NCI-H1694 (cell line): ENCODE measurements at regions not wholly inside any gene's neighbourhood (a gene's known extent, or its start where the extent isn't known, plus 50 kb on each side); places are given as distances from the start of the nearest gene placed in this dataset.

ENCODE experiments used
- DNase-seq: peaks from one replicate; lab custom pipeline; 2025; lab: John Stamatoyannopoulos, UW

DNA sequence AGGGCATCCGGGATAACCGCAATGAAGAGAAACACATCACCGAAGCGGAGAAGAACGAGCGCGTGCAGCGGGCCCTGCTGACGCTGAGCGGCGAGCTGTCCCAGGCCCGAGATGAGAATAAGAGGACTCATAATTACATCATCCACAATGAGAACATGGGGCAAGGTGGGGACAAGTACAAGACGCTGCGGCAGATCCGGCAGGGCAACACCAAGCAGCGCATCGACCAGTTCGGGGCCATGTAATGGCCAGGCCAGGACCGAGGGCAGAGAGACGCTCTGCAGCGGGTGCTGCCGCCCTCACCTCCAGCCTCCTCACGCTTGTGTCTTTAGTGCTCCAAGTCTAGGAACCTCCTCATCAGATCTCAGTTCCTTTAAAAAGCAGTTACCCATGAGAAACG, 863.7 kb upstream of the ALCAM start:
- DNase-seq = no peak

DNA sequence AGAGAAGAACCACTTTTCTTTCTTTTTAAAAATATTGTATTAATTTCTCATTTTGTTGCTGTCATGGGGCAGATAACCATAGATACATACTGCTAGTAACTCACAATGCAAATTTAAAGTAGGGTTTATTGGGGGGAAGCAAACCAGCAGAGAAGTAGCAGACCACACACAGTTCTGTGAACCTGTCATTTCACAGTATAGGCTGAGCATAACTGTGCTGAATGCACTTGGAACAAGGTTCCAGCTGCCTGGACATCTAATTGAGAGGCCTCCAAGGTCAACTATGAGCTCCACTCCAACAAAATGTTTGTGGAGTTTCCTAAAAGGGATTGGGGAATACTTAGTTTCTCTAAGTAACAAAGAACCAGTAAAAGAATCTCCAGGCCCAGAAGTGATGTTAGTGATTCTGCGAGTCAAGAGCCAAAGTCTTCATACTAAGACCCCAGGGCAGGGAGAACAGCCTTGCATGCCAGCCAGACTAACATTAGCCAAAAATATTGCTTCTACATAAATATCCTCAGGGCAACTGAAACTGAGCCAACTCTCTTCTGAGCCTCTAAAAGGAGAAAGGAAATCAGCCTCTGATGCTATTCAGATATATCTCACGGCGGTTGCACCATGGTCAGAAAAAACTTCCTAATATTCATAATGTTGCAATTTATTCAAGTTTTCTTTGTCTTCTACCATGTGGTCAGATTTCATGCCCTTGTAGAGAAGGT, 856.4 kb upstream of the ALCAM start:
- DNase-seq = no peak

DNA sequence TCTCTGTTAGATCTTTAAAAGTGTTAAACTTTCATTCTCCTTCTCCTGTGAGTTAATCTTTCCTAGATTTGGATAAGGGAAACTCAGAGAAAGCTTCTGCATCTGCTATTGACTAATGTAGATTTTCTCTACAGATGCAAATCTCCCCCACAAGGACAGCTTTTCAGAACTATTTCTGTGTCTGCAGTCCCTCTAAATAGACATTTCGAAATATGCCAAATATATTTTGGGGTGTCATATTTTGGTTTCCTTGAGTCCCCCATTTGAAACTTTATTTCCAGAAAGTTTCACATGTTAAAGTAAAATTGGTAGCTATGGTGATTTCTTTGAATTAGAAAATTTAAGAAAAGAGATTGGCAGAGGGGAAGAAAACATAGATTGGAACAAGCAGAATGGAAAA, 852.3 kb upstream of the ALCAM start:
- DNase-seq = no peak

DNA sequence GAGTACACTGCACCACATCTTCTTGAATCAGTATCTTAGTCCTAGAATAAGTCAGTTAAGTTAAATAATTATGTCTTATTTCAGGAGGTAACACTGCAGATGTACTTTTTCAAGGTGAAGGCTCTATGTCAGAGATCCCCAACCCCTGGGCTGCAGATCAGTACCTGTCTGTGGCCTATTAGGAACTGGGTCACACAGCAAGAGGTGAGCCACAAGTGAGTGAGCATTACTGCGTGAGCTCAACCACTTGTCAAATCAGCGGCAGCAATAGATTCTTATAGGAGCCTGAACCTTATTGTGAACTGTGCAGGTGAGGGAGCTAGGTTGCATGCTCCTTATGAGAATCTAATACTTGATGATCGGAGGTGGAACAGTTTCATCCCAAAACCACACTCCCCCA, 851.9 kb upstream of the ALCAM start:
- no peak for DNase-seq

DNA sequence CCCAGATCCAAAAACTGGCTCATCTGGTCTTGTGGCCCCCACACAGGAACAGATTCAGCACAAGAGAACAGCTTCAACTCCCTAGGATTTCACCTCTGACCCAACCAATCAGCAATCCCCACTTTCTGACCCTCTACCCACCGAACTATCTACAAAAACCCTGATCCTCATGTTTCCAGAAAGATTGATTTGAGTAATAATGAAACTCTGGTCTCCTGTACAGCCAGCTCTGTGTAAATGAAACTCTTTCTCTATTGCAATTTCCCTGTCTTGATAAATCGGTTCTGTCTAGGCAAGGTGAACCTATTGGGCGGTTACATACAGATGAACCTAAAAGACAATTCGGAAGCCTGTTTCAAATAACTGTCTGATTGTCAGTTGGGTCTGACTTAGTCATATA, 847.6 kb upstream of the ALCAM start:
- DNase-seq = no peak

DNA sequence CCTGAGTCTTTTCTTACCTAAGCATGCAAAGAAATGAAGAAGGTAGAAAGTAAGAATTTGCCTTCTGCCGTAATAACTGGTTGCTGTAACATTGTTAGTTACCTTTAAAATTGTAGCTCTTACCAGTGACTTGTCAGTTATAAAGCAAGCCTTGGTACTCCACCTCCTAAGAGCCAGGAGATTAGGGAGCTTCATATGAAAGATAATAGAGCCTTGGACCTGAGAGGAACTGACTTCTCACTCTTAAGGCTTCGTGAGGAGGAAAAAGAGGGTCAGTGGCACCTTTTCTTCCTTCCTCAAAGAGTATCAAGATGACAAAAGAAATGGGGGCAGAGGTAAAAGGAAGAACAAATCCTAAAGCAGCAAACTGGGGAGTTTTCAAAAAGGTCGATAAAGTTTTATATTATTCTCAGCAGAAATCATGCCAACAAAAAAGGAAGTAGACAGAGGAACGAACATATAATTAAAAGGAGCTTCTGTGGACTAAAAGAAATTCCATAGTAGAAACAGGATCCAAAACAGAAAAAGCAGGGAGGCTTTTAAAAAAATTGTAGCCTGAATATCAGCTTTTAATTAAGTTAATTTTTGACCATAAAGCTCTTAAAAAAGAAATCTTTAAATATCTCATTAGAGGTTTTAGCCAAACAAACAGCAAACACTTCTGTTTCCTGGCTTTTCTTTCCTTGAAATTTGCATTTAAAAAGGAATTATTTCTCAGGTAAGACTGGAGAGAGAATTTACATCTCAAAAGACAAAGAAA, 847.1 kb upstream of the ALCAM start:
- DNase-seq = no peak

DNA sequence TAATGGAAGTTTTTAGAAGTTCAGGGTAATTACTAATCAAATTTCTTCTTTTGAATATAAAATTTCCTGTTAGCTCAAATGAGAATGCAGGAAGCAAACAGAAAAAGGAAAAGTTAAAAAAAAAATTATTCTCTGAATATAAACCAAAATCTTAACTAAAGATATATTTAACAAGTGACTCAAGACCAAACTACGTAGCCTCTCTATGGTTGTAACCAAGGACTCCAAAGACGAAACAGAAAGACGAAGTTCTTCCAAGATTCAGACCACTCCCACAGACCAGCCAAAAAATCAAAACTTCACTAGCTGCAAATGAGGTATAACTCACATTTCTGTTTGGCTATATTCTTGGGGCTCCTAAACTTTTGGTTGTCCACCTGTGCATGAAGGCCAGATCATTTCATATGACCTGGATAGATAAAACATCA, 846.5 kb upstream of the ALCAM start:
- no peak for DNase-seq

DNA sequence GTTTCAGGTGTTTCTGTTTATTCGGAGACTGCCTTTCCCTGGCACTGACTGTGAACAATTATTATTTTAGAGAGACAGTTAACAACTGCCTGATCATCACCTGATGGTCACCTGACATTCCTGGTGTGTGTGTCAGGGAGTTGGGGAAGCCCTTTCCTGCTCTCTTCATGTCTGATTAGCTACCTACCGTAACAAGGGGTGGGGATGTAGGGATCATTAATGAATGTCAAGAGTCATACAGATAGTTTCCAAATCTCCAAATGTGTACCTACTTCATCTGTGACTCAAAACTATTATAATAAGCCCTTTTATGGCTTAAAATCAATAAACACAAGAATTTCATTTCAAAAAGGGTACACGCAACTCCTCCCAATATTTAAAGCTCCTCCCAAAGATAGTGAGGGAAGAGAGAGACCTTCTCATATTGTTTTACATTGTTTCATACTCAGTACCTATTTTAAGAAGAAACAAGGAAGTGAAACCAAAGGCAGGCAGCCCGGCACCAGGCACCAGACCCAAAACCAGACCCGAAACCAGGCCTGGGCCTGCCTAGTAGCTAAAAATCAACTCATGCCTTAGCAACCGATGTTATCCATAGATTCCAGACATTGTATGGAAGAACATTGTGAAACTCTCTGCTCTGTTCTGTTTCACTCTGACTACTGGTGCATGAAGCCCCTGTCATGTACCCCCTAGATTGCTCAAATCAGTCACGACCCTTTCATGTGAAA, 844.9 kb upstream of the ALCAM start:
- DNase-seq = no peak

DNA sequence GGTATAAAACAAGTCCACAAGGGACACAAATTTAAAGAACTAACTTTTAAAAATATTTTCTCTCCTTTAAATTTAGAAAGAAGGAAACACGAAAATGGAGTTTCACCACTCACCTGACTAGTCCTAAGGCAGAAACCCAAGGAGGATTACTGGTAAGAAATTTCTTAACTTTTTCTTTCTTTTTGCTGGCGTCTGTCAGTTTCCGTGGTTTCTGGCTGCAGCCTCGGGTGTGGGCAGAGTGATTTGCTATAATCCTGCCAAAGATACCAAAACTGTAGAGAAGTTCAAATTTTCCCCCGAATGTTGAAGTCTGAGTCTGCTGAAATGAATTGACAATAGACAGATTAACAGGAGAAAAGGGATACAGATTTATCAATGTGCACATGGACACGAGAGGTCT, 843.6 kb upstream of the ALCAM start:
- no peak for DNase-seq

DNA sequence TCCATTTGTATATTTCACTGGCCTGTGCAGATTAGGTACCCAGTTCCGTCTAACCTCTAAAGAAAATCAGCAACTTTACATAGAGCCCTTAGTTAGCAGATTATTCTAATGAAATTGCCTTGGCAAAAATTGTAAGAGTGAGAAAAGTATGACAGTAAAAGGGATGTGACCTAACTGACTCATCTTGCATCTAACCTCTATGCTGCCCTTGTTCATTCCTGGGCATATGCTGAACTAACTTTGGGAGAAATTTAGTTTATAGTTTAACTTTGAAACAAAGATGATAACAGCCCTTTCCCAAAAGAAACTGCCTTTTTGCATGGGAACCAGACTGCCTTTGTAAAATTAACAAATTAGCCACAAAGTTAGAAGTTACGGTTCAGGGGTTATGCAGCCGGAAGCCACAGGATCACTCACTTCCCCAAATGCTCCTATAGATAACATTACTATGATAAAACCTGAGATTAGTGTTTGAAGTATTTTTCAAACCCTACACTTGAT, 839.8 kb upstream of the ALCAM start:
- no peak for DNase-seq

DNA sequence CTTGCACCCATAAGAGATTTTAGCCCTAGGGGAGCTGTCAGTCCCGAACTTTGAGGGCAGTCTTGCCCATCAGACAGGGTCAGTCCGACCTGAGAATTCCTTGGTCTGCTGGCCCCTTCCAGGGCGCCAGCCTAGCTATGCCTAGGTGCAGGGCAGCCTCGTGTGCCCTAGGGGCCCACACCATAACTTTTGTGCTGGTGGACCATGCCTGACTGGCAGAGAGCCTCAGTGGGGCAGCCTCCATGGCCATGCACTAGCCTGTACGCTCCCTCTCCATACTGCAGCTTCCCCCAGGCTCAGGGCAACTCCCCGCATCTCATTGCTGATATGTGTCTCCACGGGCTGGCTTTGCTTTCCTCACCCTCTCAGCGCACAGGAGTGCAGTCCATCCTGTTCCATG, 835.8 kb upstream of the ALCAM start:
- no peak for DNase-seq

DNA sequence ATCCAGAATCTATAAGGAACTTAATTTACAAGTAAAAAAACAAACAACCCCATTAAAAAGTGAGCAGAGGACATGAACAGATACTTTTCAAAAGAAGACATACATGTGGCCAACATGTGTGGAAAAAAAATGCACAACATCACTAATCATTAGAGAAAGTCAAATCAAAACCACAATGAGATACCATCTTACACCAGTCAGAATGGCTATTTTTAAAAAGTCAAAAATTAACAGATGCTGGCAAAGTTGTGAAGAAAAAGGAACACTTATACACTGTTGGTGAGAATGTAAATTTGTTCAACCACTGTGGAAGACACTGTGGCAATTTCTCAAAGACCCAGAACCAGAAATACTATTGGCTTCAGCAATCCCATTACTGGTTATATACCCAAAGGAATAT, 830.0 kb upstream of the ALCAM start:
- DNase-seq = no peak

DNA sequence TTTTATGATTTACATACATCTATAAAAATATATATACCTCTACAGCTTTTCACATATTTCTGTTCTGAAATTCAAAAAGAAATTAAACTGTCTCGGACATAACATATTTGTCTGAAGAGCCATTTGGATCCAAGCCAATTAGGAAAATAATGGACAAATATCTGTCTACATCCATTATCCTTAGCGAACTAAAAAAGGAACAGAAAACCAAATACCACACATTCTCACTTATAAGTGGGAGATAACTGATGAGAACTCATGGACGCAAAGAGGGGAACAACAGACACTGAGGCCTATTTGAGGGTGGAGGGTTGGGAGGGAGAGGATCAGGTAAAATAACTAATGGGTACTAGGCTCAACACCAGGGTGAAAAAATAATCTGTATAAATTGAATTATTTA, 829.4 kb upstream of the ALCAM start:
- DNase-seq = no peak

DNA sequence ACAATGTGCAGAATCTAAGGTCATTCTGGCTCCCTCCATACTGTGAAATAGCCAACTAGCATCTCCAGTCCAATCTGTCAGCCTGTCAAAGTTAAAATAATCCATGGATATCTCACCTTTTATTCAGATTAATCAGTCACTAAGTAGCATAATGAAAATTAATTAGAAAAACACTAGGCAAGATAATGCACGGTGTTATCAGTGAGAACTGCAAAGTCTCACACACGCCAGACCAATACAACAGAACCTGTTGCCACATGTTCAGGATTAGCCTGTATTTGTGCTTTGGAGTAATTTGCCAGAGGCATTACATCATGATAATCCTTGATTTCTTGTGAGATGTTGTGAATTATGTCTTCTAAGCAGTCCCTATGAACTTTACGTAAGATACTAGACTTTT, 820.4 kb upstream of the ALCAM start:
- DNase-seq = no peak

DNA sequence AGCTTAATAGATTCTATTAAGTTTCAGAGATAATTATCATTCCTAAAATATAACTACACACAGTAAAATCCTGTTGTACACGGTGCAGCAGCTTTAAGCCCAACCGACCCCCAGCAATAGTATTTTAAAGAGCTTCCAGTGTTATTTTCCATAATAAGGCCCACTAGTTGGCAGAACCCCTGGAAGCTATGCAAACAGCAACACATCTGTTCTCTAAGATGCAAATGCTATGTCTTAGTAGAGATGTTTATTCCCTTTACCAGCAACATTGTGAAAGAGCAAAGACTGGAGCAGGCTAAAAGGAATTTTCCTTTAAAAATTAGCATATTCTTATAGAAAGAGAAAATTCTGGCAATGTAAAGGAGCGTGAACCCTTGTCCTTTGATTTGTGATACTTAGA, 819.7 kb upstream of the ALCAM start:
- DNase-seq = no peak

DNA sequence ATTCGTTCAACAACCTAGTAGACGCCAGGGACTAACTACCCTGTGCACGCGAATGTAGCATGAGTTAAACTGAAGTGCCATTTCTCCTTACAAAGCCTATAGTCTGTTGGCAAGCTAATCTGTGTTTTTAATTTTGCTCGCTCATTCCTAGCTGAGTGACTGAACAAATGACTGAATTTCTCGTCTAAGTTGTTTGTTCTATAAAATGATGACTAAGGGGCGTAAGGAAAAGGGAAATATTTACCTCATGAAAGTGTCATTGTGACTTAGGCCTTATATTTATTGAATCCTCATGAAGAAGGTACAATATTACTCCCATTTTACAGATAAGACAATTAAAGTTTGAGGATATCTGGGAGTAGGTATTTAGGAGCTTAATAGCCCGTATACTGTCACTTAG, 818.3 kb upstream of the ALCAM start:
- DNase-seq = no peak

DNA sequence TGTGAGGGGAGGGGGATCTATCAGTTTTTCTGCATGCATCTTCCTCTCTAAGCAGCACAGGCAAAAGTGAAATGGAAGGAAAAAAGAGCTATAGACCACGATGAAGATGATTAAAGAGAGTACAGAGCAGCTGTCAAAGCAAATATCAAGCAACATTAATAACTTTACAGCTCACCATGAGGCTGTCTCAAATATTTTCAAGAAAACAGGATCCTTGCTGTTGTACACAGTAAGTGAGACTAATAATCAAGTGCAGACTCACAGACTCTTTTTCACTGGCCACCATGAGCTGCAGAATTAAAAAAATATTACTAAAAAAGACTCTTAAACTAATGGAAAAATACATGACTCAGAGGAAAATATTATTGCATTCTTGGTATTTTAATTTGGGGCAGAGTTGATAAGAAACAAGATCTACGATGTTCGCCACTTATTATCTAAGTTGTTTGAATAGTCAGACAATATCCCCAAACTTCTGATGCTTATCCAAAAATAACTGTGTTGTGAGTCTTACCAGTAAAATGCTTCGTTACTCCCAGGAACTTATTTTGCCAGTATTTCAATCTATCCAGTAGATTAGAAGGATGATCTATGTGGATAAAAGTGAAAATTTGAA, 817.5 kb upstream of the ALCAM start:
- no peak for DNase-seq

DNA sequence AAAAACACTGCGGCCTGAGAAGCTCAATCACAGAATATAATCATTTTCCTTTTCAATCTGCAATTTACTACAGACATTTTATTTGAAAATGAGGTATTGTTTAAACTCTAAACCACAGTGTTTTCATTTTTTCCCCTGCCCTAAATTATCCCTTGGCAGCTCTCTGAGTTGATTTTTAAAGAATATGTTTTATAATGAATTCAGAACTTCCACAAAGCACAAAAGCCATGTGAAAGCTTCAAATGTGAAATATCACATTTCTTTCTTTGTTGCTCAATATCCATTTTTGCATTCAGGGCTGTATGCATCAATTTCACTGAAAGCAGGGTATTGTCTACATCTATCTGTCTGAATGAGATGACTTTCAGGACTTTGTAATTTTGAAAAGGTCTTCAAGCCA, 813.6 kb upstream of the ALCAM start:
- DNase-seq = no peak

DNA sequence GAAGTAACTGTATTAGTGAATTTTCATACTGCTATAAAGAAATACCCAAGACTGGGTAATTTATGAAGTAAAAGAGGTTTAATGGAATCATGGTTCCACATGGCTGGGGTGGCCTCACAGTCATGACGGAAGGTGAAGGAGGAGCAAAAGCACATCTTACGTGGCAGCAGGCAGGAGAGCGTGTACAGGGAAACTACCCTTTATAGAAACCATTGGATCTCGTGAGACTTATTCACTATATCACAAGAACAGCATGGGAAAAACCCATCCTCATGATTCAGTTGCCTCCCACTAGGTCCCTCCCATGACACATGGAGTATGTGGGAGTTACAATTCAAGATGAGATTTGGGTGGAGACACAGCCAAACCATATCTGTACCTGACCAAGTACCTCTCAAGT, 812.3 kb upstream of the ALCAM start:
- DNase-seq = no peak

DNA sequence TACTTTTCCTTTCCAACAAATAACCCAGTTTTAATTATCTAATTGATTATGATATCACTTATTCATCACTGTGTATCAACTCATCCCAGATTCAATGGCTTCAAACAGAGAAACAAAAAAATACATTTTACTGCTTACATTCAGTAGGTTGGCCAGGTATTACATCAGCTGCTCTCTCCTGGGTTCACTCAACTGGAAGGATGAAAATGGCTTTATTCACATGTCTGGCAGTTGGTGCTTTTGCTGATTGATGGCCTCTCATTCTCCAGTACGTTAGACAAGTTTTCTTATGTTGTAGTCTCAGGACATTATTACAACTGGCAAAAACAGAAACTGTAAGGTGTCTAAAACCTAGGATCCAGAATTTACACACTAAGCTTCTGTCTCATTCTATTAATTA, 811.0 kb upstream of the ALCAM start:
- no peak for DNase-seq

DNA sequence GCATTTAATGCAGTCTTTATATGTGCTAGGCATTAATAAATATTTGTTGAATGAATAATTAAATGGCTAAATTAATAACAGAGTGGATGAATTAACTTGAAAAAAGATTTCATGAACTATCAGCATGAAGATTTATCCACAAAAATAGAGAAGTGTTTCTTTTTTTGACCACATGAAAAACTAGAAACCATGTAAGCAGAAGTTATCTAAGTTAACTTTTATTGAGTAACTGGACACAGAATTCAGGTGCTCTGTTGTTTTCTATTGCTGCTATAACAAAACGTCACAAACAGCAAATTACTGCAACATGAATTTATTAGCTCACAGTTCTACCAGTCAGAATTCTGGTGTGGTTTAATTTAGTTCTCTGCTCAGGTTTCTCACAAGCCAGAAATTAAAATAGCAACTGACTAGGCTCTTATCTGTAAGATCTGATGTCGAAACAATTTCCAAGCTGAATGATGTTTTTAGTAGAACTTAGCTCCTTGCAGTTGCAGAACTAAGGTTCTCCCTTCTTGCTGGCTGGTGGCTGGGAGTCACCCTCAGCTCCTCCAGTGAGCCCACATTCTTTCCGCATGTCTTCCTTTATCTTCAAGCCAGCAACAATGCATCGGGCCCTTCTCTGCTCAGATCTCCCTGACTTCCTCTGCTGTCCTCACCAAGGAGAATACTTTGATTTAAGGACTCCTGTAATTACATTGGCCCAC, 810.2 kb upstream of the ALCAM start:
- no peak for DNase-seq

DNA sequence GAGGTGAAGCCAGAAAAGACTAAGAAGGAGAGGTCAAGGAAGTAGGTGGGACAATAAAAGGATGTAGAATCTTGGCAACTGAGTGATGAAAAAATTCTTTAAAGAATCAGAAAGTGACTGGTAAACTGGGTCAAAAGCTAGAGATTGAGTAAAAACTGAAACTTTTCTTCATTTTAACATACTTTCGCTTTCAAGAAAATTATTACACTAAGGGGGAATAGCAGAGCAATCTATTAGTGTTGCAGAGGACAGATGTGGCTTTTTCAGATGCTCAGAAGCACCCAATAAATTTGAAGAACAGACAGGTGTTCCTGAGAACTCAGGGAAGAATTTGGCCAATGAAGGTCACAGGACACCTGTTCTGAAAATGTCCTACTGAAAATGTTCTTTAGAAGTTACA, 805.4 kb upstream of the ALCAM start:
- DNase-seq = no peak
